GM06990 (cell line): ENCODE measurements at regions not wholly inside any gene's neighbourhood (a gene's known extent, or its start where the extent isn't known, plus 50 kb on each side); places are given as distances from the start of the nearest gene placed in this dataset.

Experiments
- DNase-seq: peaks from one replicate; pipeline ENCODE4 v3.0.0-alpha.2; 2011; ENCODE audit not compliant: insufficient read length; ENCODE audit errors: extremely low read depth
- H3K27me3 ChIP-seq: replicated peaks from 2 replicates; pipeline ENCODE4 v1.6.0; 2011; ENCODE audit warnings: low read length; ENCODE audit not compliant: control insufficient read depth, insufficient read depth
- H3K36me3 ChIP-seq: 2 replicates; pipeline ENCODE4 v1.5.1; 2011; ENCODE audit warnings: low read length; ENCODE audit not compliant: control insufficient read depth, insufficient read depth
- H3K4me3 ChIP-seq: replicated peaks from 2 replicates; pipeline ENCODE4 v1.5.1; 2011; ENCODE audit warnings: low read depth, mild to moderate bottlenecking, control low read depth, low read length
- CTCF ChIP-seq: IDR thresholded peaks from 2 replicates; pipeline ENCODE4 v1.5.1; 2011; ENCODE audit warnings: low read length, control low read depth, mild to moderate bottlenecking, inconsistent platforms; ENCODE audit not compliant: insufficient read depth, poor library complexity, severe bottlenecking

GRCh38 chr16:80489173-80489572 lies 51.6 kb upstream of the DYNLRB2 start:
- Histone ChIP-seq H3K27me3 (no peaks in the 10 kb centered on the region; the same call in 1 of the 2 replicates), H3K36me3 (no peaks in the 10 kb centered on the region), H3K4me3 (no peak overlapping the region)
- DNase-seq, result no peak
- no peak for TF ChIP-seq CTCF

GRCh38 chr16:80488167-80488566 lies 52.6 kb upstream of the DYNLRB2 start:
- Histone ChIP-seq H3K36me3 (no peaks in the 10 kb centered on the region), H3K4me3 (no peak overlapping the region), H3K27me3 (no peaks in the 10 kb centered on the region; the same call in 1 of the 2 replicates)
- no peak for DNase-seq
- TF ChIP-seq CTCF, result no peak

- DNase-seq, result peak; percentile 18
- H3K27me3 ChIP-seq, result no peaks in the 10 kb centered on the region; the same call in 1 of the 2 replicates
- no peaks in the 10 kb centered on the region for H3K36me3 ChIP-seq
- H3K4me3 ChIP-seq, result no peak overlapping the region
- no peak for TF ChIP-seq CTCF
These were observed 60.1 kb upstream of the DYNLRB2 start for GRCh38 chr16:80480664-80481063.

GRCh38 chr16:80477838-80478237 lies 63.0 kb upstream of the DYNLRB2 start:
- Histone ChIP-seq H3K36me3 (no peaks in the 10 kb centered on the region), H3K4me3 (no peak overlapping the region), H3K27me3 (no peaks in the 10 kb centered on the region)
- no peak for DNase-seq
- no peak for TF ChIP-seq CTCF

- Histone ChIP-seq H3K27me3 (no peaks in the 10 kb centered on the region; the same call in 1 of the 2 replicates), H3K4me3 (no peak overlapping the region), H3K36me3 (no peaks in the 10 kb centered on the region)
- no peak for DNase-seq
- no peak for TF ChIP-seq CTCF
These were observed 72.8 kb upstream of the DYNLRB2 start for GRCh38 chr16:80468029-80468428.
